Vagina (tissue), 2 donors: ENCODE measurements at regions not wholly inside any gene's neighbourhood (a gene's known extent, or its start where the extent isn't known, plus 50 kb on each side); places are given as distances from the start of the nearest gene placed in this dataset.

Experiments
- POLR2AphosphoS5 ChIP-seq, 2 donors: sonication (generic); formaldehyde crosslinking; IDR thresholded peaks; one replicate each; pipeline ENCODE4 v1.9.0; 2017; ENCODE audit warnings: antibody characterized with exemption in 2 of 2, mild to moderate bottlenecking in 2 of 2, low read depth in 1 of 2; ENCODE audit not compliant: insufficient read depth in 1 of 2
- TF ChIP-seq, protein P1 (sequence below), 3 experiments: fragments of 450-650 bp in 2 of 3; fragments of 200-600 bp in 1 of 3; sonication (generic) in 1 of 3; IDR thresholded peaks; one replicate each; pipeline ENCODE4 v1.5.1; 2017 to 2019; ENCODE audit warnings: antibody characterized with exemption in 3 of 3, mild to moderate bottlenecking in 2 of 3, moderate library complexity in 2 of 3

DNA sequence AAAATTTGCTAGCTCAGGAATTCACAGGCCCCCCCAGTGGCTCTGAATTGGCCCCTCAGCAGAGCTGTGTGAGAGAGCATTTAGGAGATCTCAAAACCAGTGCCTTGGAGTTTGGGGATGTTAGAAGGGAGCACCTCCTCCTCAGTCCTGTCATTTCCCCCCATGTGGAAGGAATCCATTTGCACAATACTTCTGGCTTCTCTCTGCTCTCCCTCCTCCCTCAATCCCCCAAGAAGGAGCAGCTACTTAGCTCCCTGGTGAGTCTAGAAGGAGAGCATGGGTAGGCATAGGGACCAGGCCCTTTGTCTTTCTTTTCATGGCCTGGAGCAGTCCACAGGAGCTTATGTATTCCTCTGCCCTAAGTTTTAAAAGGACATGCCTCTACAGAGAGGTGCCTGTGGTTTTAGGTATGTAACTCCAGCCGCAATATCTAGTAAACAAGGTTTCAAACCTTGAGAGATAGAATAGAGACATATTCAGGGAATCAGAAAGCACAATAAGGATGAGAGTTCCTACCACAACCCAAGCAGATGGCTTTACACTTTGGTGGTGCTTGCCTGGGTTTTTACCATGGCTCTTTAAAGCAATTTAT, 199.4 kb downstream of the FCRL5 start:
- TF ChIP-seq, protein P1, sequence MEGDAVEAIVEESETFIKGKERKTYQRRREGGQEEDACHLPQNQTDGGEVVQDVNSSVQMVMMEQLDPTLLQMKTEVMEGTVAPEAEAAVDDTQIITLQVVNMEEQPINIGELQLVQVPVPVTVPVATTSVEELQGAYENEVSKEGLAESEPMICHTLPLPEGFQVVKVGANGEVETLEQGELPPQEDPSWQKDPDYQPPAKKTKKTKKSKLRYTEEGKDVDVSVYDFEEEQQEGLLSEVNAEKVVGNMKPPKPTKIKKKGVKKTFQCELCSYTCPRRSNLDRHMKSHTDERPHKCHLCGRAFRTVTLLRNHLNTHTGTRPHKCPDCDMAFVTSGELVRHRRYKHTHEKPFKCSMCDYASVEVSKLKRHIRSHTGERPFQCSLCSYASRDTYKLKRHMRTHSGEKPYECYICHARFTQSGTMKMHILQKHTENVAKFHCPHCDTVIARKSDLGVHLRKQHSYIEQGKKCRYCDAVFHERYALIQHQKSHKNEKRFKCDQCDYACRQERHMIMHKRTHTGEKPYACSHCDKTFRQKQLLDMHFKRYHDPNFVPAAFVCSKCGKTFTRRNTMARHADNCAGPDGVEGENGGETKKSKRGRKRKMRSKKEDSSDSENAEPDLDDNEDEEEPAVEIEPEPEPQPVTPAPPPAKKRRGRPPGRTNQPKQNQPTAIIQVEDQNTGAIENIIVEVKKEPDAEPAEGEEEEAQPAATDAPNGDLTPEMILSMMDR (IDR thresholded peaks at IDR 0.05), result no peak
- no peak for TF ChIP-seq POLR2AphosphoS5 (IDR thresholded peaks at IDR 0.05; ENCODE audit: insufficient read depth in 1 of 2, low read depth in 1 of 2)
